CD4-positive, alpha-beta T cell treated with Interleukin-17A for 4 hours (primary cell): ENCODE measurements at regions not wholly inside any gene's neighbourhood (a gene's known extent, or its start where the extent isn't known, plus 50 kb on each side); places are given as distances from the start of the nearest gene placed in this dataset.

Experiments used
- DNase-seq: peaks from one replicate; pipeline ENCODE4 v3.0.0-alpha.2; 2020; ENCODE audit warnings: mixed read lengths

DNA sequence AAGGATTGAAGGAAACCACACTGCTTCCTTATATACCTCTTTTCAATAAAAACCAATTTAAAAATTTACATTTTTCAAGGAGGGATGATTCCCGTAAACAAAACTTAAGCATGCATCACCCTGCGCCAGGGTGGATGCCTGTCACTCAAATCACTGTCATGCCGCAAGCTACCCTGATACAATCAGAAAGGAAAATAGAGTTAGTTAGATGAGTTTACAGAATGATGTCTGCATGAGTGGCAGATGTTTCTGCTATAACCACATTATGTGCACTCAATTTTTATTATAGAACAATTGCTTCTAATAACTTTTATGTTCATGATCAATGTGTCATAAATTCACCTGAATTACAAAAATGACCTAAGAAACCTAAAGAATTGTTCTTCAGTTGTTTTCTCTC, 123.4 kb upstream of the ADGRL4 start:
- no peak for DNase-seq

DNA sequence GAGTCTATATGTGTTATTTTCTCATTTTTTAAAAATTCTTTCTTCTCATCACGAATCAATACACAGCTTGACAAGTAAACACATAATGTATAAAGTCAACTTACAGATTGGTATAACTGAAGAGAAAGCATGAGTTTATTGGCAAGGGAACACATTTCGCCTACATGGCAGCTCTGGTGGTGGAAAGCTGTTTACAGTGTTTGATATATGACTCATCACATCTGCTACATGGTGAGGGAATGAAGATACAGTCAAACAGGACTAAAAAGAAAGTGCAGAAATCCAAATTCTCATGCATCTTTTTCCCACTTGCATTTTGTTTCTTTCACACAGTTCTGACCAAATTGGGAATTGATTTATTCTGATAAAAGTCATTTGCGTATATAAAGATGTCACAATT, 122.2 kb upstream of the ADGRL4 start:
- no peak for DNase-seq

DNA sequence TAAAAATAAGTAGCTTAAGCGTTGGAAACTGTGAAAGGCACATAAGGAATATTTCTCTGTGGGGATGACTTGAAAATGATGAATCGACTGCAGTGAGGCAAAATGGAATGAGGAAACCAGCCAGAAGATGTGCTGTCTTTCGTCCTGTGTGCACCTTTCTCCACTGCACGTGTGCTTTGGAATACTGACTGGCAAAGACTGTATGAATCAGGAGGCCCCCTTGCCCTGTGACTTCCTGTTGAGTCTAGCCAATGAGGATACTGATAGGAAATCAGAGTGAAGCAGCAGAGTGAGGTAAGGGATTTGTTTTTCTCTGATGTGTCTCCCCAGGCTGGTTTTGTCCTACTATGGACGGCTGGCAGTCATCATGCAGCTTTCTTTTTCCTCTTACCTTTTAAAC, 118.2 kb upstream of the ADGRL4 start:
- no peak for DNase-seq

DNA sequence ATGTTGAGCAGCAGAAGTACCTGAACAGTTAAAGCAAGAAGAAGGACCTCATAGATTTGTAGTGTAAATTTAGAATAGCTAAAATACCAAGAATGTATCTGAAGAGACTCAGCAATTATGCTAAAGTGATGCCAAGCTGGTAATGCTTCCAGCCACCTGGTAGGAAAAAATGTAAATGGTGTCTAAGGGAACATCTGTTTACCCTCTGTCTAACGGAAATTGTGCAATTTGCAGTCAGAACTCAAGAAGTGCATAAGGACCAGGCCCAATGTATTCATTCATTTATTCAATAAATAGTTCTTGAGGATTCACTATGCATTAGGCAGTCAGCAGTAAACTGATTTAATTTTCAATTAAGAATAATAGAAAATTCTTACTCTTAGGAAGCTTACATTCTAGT, 116.0 kb upstream of the ADGRL4 start:
- no peak for DNase-seq

DNA sequence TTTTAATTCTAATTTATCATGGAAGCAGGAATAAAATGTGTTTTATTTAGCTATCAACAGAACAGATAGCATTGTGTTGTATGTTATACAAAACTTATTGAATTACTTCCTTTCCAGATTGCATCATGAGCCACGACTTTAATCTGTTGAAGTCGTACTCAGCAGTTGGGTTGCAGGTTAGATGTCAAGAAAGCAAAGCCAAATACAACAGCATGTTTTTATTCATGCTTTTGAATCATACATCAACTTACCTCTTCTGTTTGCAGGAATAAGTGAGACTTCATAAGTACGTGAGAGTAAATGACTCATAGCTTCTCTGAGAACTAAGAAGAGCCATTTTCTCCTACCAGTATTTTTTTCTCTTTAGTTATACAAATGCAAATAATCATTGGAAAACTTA, 110.8 kb upstream of the ADGRL4 start:
- DNase-seq = no peak

DNA sequence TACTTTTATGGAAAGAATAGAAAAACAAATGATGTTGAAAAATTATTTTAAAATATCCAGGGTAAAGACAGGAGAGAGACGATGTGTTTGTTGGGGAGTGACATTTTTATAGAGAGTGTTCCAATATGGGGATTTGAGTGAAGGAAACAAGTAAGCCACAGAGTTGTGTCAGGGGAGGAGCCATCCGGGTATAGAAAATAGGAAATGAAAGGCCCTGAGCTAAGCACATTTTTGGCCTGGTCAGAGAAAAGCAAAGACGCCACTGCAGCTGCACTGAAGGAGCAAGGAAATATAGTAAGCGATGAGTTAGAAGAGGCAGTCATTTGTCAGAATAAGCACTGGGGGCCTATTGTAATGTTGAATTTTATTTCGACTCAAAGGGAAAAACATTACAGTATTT, 107.3 kb upstream of the ADGRL4 start:
- no peak for DNase-seq

DNA sequence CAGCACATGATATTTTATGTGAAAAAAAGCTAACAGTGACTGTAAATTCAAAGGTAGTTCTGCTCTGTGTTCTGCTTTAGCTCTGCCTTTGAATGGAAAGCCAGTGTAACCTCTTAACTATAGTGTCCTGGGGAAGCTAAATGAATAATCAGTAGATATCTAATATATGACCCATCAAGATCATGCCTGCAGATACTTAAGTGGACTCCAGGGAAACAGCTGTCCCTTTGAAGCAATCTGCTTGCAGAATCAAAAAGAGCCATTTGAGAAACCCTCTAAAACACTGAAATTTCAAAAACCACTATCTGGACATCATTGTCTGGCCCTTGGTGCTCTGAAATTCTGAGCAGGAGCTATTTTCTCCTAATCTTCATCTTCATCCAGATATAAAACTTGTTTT, 104.2 kb upstream of the ADGRL4 start:
- DNase-seq = no peak

DNA sequence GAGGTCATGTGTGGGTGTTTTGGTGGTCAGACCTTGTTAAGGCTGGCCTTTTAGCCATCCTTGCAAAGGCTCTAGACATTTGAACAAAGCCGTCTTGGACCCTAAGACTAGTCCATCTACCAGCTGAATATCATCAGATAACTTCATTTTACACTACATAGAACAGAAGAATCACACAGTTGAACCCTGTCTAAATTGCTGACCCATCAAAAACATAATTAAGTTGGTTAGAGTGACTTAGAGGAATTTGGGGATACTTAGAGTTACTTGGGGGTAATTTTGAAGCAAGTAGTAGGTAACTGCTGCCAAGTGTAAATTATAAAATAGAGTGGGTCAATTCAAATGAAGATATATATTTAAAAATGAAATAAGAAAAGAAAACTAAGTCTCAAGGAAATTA, 102.9 kb upstream of the ADGRL4 start:
- DNase-seq = no peak

DNA sequence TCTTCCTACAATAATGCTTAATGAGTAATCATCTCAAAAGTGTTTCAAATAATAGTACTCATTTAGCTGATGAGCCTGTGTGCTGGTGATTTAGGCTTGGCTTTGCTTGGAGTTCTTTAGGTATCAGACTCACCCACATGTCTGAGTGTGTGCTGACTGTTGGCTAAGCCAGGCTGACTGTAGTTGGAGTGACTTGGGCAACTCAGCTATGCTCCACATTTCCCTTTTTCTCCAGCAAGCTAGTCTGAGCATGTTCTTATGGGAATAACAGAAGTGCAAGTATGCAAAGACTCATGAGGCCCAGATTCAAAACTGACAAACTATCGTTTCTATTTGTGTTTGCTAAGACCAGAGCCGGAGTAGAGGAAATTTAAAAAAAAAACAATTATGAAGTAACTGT, 99.0 kb upstream of the ADGRL4 start:
- DNase-seq = no peak

DNA sequence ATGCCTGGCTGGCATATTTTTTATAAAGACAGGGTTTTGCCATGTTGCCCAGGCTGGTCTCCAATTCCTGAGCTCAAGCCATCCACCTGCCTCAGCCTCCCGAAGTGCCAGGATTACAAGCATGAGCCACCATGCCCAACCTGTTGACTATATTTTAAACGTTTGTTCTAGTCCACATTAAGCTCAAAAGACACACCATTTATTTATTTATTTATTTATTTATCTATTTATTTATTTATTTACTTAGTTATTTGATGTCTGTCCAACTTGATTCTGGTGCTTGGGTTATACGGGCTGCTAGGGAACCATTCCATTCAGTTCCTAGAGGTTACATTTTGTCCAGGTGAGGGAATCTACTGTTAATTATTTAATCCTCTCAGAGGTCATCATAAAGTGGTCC, 98.1 kb upstream of the ADGRL4 start:
- no peak for DNase-seq

DNA sequence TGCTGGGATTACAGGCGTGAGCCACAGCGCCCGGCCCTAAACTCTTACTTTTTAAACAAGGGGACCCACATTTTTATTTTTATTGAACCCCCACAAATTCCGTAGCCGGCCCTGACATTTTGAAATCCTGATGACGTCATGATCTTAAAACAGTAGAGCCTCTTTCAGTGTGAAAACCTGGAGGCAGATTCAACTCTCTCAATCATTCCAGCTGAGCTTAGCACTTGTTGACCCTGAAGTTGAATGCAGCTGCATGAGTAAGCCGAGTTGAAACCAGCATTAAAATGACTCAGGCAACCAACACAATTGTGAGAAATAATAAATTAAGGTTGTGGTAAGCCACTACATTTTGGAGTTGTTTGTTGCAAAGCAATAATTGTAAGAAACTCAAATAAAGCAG, 93.9 kb upstream of the ADGRL4 start:
- DNase-seq = no peak

DNA sequence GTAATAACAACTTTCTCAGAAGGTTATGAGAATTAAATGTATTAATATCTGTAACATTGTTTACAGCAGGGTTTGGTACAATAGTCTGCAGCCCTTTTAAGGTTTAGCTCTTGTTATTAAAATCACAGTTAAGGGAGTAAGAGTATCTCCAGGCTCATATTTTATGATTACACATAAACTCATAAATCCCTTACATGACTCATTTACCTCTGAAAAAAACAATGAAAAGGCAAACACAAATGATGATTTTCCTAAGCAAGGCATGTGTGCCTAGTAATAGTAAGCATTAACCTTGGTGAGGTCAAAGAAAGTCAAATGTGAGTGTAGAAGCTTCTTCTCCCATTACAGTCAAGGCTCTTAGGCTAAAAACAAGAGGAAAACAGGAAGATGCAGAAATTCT, 84.5 kb upstream of the ADGRL4 start:
- DNase-seq = no peak

DNA sequence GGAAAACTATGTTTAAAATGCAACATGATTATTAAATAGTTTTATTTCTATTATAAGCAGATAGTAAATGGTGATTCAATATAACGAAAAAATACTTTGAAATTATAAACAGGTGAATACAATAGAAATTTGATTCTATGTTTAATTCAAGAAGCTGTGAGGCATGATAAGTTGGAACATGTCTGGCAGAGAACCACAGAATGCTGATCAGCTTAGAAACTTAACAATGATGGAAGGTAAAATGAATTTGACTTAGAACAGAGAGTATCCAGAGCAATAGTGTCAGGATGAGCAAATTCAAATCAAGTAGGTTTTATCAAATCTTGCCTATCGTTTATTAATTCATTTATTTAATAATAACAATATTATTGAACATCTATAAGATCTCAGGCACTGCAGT, 83.4 kb upstream of the ADGRL4 start:
- DNase-seq = no peak

DNA sequence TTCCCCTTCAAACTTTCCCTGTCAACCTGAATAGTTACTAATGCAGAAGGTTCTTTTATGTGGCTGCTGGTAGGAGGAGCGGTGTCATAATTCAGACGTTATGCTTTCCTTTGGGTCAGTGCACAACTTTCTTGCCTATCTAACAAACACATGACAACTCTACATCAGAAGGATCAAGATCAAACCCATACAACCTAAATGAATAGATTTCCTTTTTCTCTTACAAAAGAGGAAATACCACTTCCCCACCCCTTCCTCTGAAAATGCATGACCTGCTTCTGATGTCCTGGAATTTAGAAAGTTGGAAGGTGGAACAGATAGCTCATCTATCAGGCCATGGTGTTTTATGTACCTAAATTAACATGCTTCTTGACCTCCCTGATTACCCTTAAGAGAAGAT, 75.7 kb upstream of the ADGRL4 start:
- no peak for DNase-seq

DNA sequence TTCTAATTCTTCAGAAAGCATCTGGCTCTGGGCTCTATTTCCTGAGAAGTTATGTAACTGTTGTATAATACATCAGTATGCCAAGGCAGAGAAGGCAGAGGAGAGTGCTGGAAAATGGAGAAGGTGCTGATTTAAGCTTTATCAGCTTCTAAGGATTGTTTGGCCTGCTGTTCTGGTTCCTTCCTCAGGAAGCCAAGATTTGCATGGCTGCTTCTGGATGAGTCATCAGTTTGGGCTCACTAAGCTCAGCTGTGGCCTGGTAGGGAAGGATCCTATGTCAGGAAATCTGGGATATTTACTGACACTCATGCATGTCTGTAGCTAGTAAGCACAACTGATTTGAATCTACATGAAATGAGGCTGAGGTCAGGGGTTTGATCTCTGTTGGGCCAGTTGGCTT, 73.2 kb upstream of the ADGRL4 start:
- no peak for DNase-seq

DNA sequence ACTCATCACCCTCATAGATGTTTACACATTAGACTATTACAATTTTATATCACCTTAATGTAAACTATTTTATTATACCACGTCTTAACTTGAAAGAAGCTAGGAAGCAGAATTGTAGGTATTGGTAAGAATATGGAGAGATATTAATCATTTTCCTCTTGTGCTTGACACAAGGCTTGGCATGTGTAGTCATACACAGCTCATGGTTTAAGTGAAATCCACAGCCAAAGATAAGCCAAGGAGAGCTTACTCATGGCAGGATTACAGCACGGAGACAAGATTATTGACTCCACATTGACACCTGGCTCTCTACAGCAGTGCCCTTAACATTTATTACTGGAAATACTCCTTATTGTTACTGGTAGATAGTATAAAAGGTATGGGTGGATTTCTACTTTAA, 68.4 kb upstream of the ADGRL4 start:
- DNase-seq = no peak

DNA sequence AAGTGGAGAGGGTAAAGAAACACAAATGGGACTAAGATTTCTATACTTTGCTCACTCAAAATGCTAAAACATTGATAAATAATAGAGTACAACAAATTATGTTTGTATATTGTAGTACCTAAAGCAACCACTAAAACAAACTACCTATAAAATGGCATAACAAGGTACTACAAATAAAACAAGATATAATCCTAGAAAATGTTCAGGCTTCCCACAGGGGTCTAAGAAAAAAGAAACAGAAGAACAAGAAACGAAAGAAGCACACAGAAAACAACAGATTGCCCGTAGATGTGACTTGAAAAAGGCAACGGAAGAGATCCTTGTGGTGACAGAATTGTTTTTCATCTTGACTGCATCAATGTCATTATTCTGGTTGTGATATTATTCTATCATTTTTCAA, 63.3 kb upstream of the ADGRL4 start:
- no peak for DNase-seq

DNA sequence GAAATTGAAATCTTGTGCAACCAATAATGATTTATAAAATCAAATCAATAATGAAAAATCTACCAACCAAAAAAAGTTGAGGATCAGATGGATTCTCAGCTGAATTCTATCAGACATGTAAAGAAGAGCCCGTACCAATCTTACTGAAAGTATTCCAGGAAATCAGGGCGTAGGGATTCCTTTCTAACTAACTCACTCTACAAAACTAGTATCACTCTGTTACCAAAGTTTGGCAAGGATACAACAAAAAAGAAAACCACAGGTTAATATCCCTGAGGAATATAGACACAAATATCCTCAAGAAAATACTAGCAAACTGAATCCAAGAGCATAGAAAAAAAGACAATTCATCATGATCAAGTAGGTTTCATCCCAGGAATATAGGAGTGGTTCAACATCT, 52.8 kb upstream of the ADGRL4 start:
- DNase-seq = no peak
